ENCODE measurements at regions not wholly inside any gene's neighbourhood (a gene's known extent, or its start where the extent isn't known, plus 50 kb on each side); places are given as distances from the start of the nearest gene placed in this dataset.

GRCh38 chr6:51057296-51057695 lies 238.6 kb downstream of the TFAP2B start:
- in situ Hi-C loops (cut with HindIII; ENCODE audit: low pct_unique_long_range_greater_than_20kb, low sequenced_read_pairs) = no loop called here
- TF ChIP-seq JUND (IDR thresholded peaks at IDR 0.05; ENCODE audit: low read depth) = no peak

GRCh38 chr6:51060262-51060762 lies 241.6 kb downstream of the TFAP2B start:
- TF ChIP-seq JUND (IDR thresholded peaks at IDR 0.05; ENCODE audit: low read depth) = no peak
- in situ Hi-C loops (cut with HindIII; ENCODE audit: low pct_unique_long_range_greater_than_20kb, low sequenced_read_pairs) = no loop called here
- no peak for DNase-seq (ENCODE audit: low read depth in 1 of 2, low spot score in 1 of 2)

More at GRCh38 chr6:51057296-51057695, 238.6 kb downstream of the TFAP2B start:
- no peak for DNase-seq (ENCODE audit: low read depth in 1 of 2, low spot score in 1 of 2)

GRCh38 chr6:51062166-51062722 lies 243.6 kb downstream of the TFAP2B start:
- TF ChIP-seq JUND (IDR thresholded peaks at IDR 0.05; ENCODE audit: low read depth) = no peak
- in situ Hi-C loops (cut with HindIII; ENCODE audit: low pct_unique_long_range_greater_than_20kb, low sequenced_read_pairs) = no loop called here
- DNase-seq (ENCODE audit: low read depth in 1 of 2, low spot score in 1 of 2) = no peak

GRCh38 chr6:51077821-51078518 lies 259.3 kb downstream of the TFAP2B start:
- in situ Hi-C loops (cut with HindIII; ENCODE audit: low pct_unique_long_range_greater_than_20kb, low sequenced_read_pairs) = no loop called here
- TF ChIP-seq JUND (IDR thresholded peaks at IDR 0.05; ENCODE audit: low read depth) = no peak
- DNase-seq (ENCODE audit: low read depth in 1 of 2, low spot score in 1 of 2) = no peak

- TF ChIP-seq JUND (IDR thresholded peaks at IDR 0.05; ENCODE audit: low read depth) = no peak
- in situ Hi-C loops (cut with HindIII; ENCODE audit: low pct_unique_long_range_greater_than_20kb, low sequenced_read_pairs) = no loop called here
- DNase-seq (ENCODE audit: low read depth in 1 of 2, low spot score in 1 of 2) = no peak
These were observed 271.7 kb downstream of the TFAP2B start for GRCh38 chr6:51090343-51090742.

GRCh38 chr6:51093871-51094270 lies 275.2 kb downstream of the TFAP2B start:
- TF ChIP-seq JUND (IDR thresholded peaks at IDR 0.05; ENCODE audit: low read depth) = no peak
- in situ Hi-C loops (cut with HindIII; ENCODE audit: low pct_unique_long_range_greater_than_20kb, low sequenced_read_pairs) = no loop called here
- DNase-seq (ENCODE audit: low read depth in 1 of 2, low spot score in 1 of 2) = no peak

GRCh38 chr6:51094271-51094670 lies 275.6 kb downstream of the TFAP2B start:
- no peak for DNase-seq (ENCODE audit: low read depth in 1 of 2, low spot score in 1 of 2)
- in situ Hi-C loops (cut with HindIII; ENCODE audit: low pct_unique_long_range_greater_than_20kb, low sequenced_read_pairs) = no loop called here
- no peak for TF ChIP-seq JUND (IDR thresholded peaks at IDR 0.05; ENCODE audit: low read depth)

- no peak for DNase-seq (ENCODE audit: low read depth in 1 of 2, low spot score in 1 of 2)
- in situ Hi-C loops (cut with HindIII; ENCODE audit: low pct_unique_long_range_greater_than_20kb, low sequenced_read_pairs) = no loop called here
- no peak for TF ChIP-seq JUND (IDR thresholded peaks at IDR 0.05; ENCODE audit: low read depth)
These were observed 279.6 kb downstream of the TFAP2B start for GRCh38 chr6:51098246-51098645.

- no peak for TF ChIP-seq JUND (IDR thresholded peaks at IDR 0.05; ENCODE audit: low read depth)
- no peak for DNase-seq (ENCODE audit: low read depth in 1 of 2, low spot score in 1 of 2)
- in situ Hi-C loops (cut with HindIII; ENCODE audit: low pct_unique_long_range_greater_than_20kb, low sequenced_read_pairs) = no loop called here
These were observed 280.1 kb downstream of the TFAP2B start for GRCh38 chr6:51098791-51099190.

GRCh38 chr6:51099201-51099600 lies 280.5 kb downstream of the TFAP2B start:
- in situ Hi-C loops (cut with HindIII; ENCODE audit: low pct_unique_long_range_greater_than_20kb, low sequenced_read_pairs) = no loop called here
- DNase-seq (ENCODE audit: low read depth in 1 of 2, low spot score in 1 of 2) = no peak
- no peak for TF ChIP-seq JUND (IDR thresholded peaks at IDR 0.05; ENCODE audit: low read depth)

- in situ Hi-C loops (cut with HindIII; ENCODE audit: low pct_unique_long_range_greater_than_20kb, low sequenced_read_pairs) = no loop called here
- no peak for DNase-seq (ENCODE audit: low read depth in 1 of 2, low spot score in 1 of 2)
- no peak for TF ChIP-seq JUND (IDR thresholded peaks at IDR 0.05; ENCODE audit: low read depth)
These were observed 286.7 kb downstream of the TFAP2B start for GRCh38 chr6:51105357-51105756.

- no peak for DNase-seq (ENCODE audit: low read depth in 1 of 2, low spot score in 1 of 2)
- in situ Hi-C loops (cut with HindIII; ENCODE audit: low pct_unique_long_range_greater_than_20kb, low sequenced_read_pairs) = no loop called here
- TF ChIP-seq JUND (IDR thresholded peaks at IDR 0.05; ENCODE audit: low read depth) = no peak
These were observed 289.1 kb downstream of the TFAP2B start for GRCh38 chr6:51107769-51108203.

- in situ Hi-C loops (cut with HindIII; ENCODE audit: low pct_unique_long_range_greater_than_20kb, low sequenced_read_pairs) = no loop called here
- TF ChIP-seq JUND (IDR thresholded peaks at IDR 0.05; ENCODE audit: low read depth) = no peak
- DNase-seq (ENCODE audit: low read depth in 1 of 2, low spot score in 1 of 2) = no peak
These were observed 290.0 kb downstream of the TFAP2B start for GRCh38 chr6:51108563-51109234.
